Vagina (tissue), 2 donors: ENCODE measurements at regions not wholly inside any gene's neighbourhood (a gene's known extent, or its start where the extent isn't known, plus 50 kb on each side); places are given as distances from the start of the nearest gene placed in this dataset.

Source experiments
- DNase-seq, 2 donors: peaks; one replicate each; pipeline ENCODE4 v3.0.0-alpha.2; 2017; ENCODE audit errors: extremely low spot score in 2 of 2
- H3K27ac ChIP-seq: fragments of 200-600 bp; sonication (generic); one replicate; pipeline ENCODE4 v1.5.1; 2019
- H3K27me3 ChIP-seq: fragments of 200-600 bp; sonication (generic); one replicate; pipeline ENCODE4 v1.5.1; 2019
- H3K36me3 ChIP-seq, 2 donors: fragments of 200-600 bp; sonication (generic); one replicate each; pipeline ENCODE4 v1.5.1; 2017 to 2019
- H3K4me1 ChIP-seq: fragments of 200-600 bp; sonication (generic); one replicate; pipeline ENCODE4 v1.5.1; 2019
- H3K4me3 ChIP-seq, 2 donors: fragments of 200-600 bp; sonication (generic); 1 replicate in 1 of 2; 2 replicates in 1 of 2; pipeline ENCODE4 v1.5.1; 2016 to 2019
- H3K9me3 ChIP-seq: fragments of 200-600 bp; sonication (generic); one replicate; pipeline ENCODE4 v1.5.1; 2019
- CTCF ChIP-seq, 3 experiments: fragments of 450-650 bp in 2 of 3; fragments of 200-600 bp in 1 of 3; sonication (generic) in 1 of 3; IDR thresholded peaks; one replicate each; pipeline ENCODE4 v1.5.1; 2017 to 2019; ENCODE audit warnings: antibody characterized with exemption in 3 of 3, mild to moderate bottlenecking in 2 of 3, moderate library complexity in 2 of 3
- POLR2A ChIP-seq, 2 donors: fragments of 450-650 bp; IDR thresholded peaks; one replicate each; pipeline ENCODE4 v1.6.1; 2017; ENCODE audit warnings: antibody characterized with exemption in 2 of 2, mild to moderate bottlenecking in 2 of 2, moderate library complexity in 2 of 2
- POLR2AphosphoS5 ChIP-seq, 2 donors: sonication (generic); formaldehyde crosslinking; IDR thresholded peaks; one replicate each; pipeline ENCODE4 v1.9.0; 2017; ENCODE audit warnings: antibody characterized with exemption in 2 of 2, mild to moderate bottlenecking in 2 of 2, low read depth in 1 of 2; ENCODE audit not compliant: insufficient read depth in 1 of 2
- intact Hi-C: fragments of 100-400 bp; cut with DNase I; formaldehyde crosslinking; loops from one replicate; pipeline ENCODE4 v1.15.1; 2023

GRCh38 chr4:23062188-23062587, 369.5 kb downstream of the GBA3 start:
- no peak overlapping the region for H3K27ac ChIP-seq
- no peaks in the 10 kb centered on the region for H3K4me1 ChIP-seq
- H3K36me3 ChIP-seq, result no peaks in the 10 kb centered on the region
- no peaks in the 10 kb centered on the region for H3K9me3 ChIP-seq
- H3K27me3 ChIP-seq, result no peaks in the 10 kb centered on the region
- DNase-seq, result no peak
- H3K4me3 ChIP-seq, result no peak overlapping the region
- intact Hi-C loops, result no loop called here
- TF ChIP-seq POLR2AphosphoS5 (IDR thresholded peaks at IDR 0.05; ENCODE audit: insufficient read depth in 1 of 2, low read depth in 1 of 2) (no peak), POLR2A (IDR thresholded peaks at IDR 0.05) (no peak), CTCF (IDR thresholded peaks at IDR 0.05) (no peak)

DNA sequence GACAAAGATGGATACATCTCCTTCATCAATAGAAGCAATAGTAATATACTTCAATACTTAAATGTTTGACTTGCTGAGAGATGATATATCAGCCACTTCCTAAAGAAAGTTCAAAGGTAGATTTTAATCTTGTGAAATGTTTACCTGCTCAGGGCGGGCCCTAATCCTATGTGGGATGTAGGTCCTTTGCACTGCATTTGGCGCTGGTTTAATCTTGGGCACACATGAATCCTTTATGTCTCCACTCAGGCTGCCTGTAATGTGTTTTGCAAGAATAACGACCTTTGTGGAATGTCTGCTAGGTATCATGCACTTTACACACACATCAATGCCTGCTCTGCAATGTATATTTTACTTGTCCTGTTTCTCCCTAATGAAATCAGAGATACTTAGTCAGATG, 368.7 kb downstream of the GBA3 start:
- TF ChIP-seq POLR2A (IDR thresholded peaks at IDR 0.05) (no peak), POLR2AphosphoS5 (IDR thresholded peaks at IDR 0.05; ENCODE audit: insufficient read depth in 1 of 2, low read depth in 1 of 2) (no peak), CTCF (IDR thresholded peaks at IDR 0.05) (no peak)
- Histone ChIP-seq H3K27me3 (no peaks in the 10 kb centered on the region), H3K9me3 (no peaks in the 10 kb centered on the region), H3K4me3 (no peak overlapping the region), H3K27ac (no peak overlapping the region), H3K4me1 (no peaks in the 10 kb centered on the region), H3K36me3 (no peaks in the 10 kb centered on the region)
- no peak for DNase-seq
- intact Hi-C loops, result no loop called here

DNA sequence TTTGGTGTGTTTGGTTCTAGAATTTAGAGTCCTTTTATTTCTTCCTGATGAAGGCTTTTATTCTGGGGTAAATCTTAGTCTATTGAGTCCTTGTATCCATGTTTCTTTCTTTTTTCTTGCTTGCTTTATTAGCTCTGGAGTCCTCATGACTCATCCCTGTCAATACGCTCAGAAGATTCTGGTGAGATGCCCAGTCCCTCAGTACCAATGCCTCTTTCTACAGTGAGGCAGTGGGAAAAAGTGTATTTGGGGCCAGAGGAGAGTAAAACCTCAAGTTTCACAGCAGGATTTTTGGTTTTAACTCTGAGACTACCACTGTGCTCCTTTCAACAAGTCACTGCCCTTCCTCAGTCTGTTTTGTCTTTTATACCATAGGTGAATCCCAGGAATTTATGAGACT, 368.0 kb downstream of the GBA3 start:
- intact Hi-C loops, result no loop called here
- Histone ChIP-seq H3K9me3 (no peaks in the 10 kb centered on the region), H3K27ac (no peak overlapping the region), H3K4me1 (no peaks in the 10 kb centered on the region), H3K27me3 (no peaks in the 10 kb centered on the region), H3K36me3 (no peaks in the 10 kb centered on the region), H3K4me3 (no peak overlapping the region)
- TF ChIP-seq POLR2A (IDR thresholded peaks at IDR 0.05), result no peak
- TF ChIP-seq CTCF (IDR thresholded peaks at IDR 0.05), result no peak
- no peak for DNase-seq

GRCh38 chr4:23058165-23058776, 365.5 kb downstream of the GBA3 start:
- Histone ChIP-seq H3K36me3 (no peaks in the 10 kb centered on the region), H3K27me3 (no peaks in the 10 kb centered on the region), H3K27ac (no peak overlapping the region), H3K9me3 (no peaks in the 10 kb centered on the region), H3K4me3 (no peak overlapping the region), H3K4me1 (no peaks in the 10 kb centered on the region)
- no peak for DNase-seq
- TF ChIP-seq CTCF (IDR thresholded peaks at IDR 0.05) (no peak), POLR2AphosphoS5 (IDR thresholded peaks at IDR 0.05; ENCODE audit: insufficient read depth in 1 of 2, low read depth in 1 of 2) (no peak), POLR2A (IDR thresholded peaks at IDR 0.05) (no peak)
- intact Hi-C loops, result no loop called here

GRCh38 chr4:23041501-23041900, 348.8 kb downstream of the GBA3 start:
- H3K27ac ChIP-seq, result no peak overlapping the region
- no peaks in the 10 kb centered on the region for H3K4me1 ChIP-seq
- no peak for DNase-seq
- TF ChIP-seq CTCF (IDR thresholded peaks at IDR 0.05) (no peak), POLR2A (IDR thresholded peaks at IDR 0.05) (no peak), POLR2AphosphoS5 (IDR thresholded peaks at IDR 0.05; ENCODE audit: insufficient read depth in 1 of 2, low read depth in 1 of 2) (no peak)
- H3K4me3 ChIP-seq, result no peak overlapping the region
- H3K27me3 ChIP-seq, result no peaks in the 10 kb centered on the region
- intact Hi-C loops, result no loop called here
- H3K36me3 ChIP-seq, result no peaks in the 10 kb centered on the region
- H3K9me3 ChIP-seq, result no peaks in the 10 kb centered on the region
